Kidney epithelial cell (primary cell): ENCODE measurements at regions not wholly inside any gene's neighbourhood (a gene's known extent, or its start where the extent isn't known, plus 50 kb on each side); places are given as distances from the start of the nearest gene placed in this dataset.
"Not testable (repeated sequence)": the region's sequence is repeated elsewhere in the genome, so short reads cannot be mapped to it uniquely, and the experiment has no call there.

ENCODE experiments used
- DNase-seq: peaks from one replicate; pipeline ENCODE4 v3.0.0-alpha.2; 2010; ENCODE audit warnings: low read depth
- H3K27me3 ChIP-seq: 2 replicates; pipeline ENCODE4 v1.6.0; 2011; ENCODE audit warnings: low read length; ENCODE audit not compliant: control insufficient read depth, insufficient read depth
- H3K36me3 ChIP-seq: 2 replicates; pipeline ENCODE4 v1.5.1; 2011; ENCODE audit warnings: low read length; ENCODE audit not compliant: control insufficient read depth, insufficient read depth
- H3K4me3 ChIP-seq: 2 replicates; pipeline ENCODE4 v1.5.1; 2011; ENCODE audit warnings: low read depth, mild to moderate bottlenecking, control low read depth, low read length
- TF ChIP-seq, protein P1 (sequence below): IDR thresholded peaks from 2 replicates; pipeline ENCODE4 v1.5.1; 2011; ENCODE audit warnings: mild to moderate bottlenecking, moderate library complexity, low read length, control low read depth, inconsistent platforms; ENCODE audit not compliant: insufficient read depth, poor library complexity, severe bottlenecking

DNA sequence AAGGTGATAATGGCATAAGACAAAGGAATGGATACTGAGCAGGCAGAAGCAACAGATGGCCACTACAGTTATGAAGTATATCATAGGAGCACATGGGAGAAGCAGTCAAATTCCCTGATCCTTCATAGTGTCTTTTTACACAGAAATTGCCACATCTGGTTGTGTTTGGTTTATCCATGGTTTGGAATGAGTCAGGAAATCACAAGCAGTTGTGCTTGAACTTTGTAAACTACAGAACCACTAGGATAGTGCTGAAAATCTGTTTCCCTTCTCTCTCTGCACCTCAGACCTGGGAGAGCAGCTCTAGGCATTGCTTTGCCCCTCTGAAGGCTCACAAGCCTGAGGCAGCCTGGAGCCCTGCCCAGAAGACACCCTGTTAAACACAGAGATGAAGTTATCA lies 134.0 kb downstream of the DMRT2 start:
- TF ChIP-seq, protein P1, sequence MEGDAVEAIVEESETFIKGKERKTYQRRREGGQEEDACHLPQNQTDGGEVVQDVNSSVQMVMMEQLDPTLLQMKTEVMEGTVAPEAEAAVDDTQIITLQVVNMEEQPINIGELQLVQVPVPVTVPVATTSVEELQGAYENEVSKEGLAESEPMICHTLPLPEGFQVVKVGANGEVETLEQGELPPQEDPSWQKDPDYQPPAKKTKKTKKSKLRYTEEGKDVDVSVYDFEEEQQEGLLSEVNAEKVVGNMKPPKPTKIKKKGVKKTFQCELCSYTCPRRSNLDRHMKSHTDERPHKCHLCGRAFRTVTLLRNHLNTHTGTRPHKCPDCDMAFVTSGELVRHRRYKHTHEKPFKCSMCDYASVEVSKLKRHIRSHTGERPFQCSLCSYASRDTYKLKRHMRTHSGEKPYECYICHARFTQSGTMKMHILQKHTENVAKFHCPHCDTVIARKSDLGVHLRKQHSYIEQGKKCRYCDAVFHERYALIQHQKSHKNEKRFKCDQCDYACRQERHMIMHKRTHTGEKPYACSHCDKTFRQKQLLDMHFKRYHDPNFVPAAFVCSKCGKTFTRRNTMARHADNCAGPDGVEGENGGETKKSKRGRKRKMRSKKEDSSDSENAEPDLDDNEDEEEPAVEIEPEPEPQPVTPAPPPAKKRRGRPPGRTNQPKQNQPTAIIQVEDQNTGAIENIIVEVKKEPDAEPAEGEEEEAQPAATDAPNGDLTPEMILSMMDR = no peak
- H3K27me3 ChIP-seq = no peaks in the 10 kb centered on the region
- H3K4me3 ChIP-seq = no peak overlapping the region
- DNase-seq = no peak
- no peaks in the 10 kb centered on the region for H3K36me3 ChIP-seq

DNA sequence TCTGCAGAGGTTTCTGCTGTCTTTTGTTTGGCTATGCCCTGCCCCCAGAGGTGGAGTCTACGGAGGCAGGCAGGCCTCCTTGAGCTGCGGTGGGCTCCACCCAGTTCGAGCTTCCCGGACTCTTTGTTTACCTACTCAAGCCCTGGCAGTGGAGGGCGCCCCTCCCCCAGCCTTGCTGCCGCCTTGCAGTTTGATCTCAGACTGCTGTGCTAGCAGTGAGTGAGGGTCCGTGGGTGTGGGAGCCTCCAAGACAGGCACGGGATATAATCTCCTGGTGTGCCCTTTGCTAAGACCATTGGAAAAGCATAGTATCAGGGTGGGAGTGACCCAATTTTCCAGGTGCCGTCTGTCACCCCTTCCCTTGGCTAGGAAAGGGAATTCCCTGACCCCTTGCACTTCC lies 137.0 kb downstream of the DMRT2 start:
- H3K4me3 ChIP-seq, H3K36me3 ChIP-seq, DNase-seq, H3K27me3 ChIP-seq: not testable (repeated sequence)

DNA sequence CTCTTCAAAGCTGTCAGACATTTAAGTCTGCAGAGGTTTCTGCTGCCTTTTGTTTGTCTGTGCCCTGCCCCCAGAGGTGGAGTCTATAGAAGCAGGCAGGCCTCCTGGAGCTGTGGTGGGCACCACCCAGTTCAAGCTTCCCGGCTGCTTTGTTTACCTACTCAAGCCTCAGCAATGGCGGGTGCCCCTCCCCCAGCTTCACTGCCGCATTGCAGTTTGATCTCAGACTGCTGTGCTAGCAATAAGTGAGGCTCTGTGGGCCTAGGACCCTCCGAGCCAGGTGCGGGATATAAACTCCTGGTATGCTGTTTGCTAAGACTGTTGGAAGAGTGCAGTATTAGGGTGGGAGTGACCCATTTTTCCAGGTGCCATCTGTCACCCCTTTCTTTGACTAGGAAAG lies 145.5 kb downstream of the DMRT2 start:
- DNase-seq, H3K27me3 ChIP-seq, H3K36me3 ChIP-seq, H3K4me3 ChIP-seq: not testable (repeated sequence)

DNA sequence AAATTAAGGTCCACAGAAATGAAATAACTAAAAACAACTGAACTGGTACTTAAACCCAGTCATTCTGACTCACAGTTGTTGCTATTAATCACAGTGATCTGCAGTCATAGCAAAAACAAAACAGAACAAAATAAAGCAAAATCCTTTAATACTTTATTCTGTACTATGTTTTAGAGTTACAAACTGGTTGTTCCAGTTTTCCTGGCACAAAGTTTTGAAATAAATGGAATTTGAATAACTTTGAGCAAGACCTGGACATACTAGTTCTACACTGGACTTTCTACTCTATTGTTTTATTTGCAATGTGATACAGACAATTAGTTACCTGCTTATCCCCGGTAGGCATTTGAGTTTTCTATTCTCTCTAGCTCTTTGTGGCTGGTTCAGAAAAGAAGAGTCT lies 147.9 kb downstream of the DMRT2 start:
- peak; percentile 77 for DNase-seq
- H3K4me3 ChIP-seq = no peak overlapping the region
- TF ChIP-seq, protein P1 = no peak
- no peaks in the 10 kb centered on the region for H3K27me3 ChIP-seq
- H3K36me3 ChIP-seq = no peaks in the 10 kb centered on the region

DNA sequence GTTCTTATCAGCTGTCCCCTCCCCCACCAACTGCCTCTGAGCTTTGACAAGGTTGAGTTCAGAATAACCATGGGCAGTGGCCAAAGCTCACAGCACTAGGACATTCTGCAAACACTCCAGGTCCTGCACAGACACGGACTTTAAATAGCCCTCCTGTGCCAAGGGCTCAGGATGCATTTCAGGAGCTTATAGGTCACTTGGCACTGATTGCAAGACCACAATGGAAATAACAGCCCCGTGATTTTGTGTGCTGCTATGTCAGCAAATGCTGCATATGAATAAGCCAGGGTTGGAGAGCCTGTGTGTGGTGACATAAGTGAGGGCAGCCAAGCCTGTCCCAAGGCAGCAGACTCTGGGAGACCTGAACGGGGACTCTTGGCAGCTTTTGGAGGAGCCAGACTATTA lies 150.7 kb downstream of the DMRT2 start:
- DNase-seq = peak; percentile 70
- Histone ChIP-seq H3K27me3 (no peaks in the 10 kb centered on the region), H3K36me3 (no peaks in the 10 kb centered on the region), H3K4me3 (no peak overlapping the region)
- TF ChIP-seq, protein P1 = no peak

DNA sequence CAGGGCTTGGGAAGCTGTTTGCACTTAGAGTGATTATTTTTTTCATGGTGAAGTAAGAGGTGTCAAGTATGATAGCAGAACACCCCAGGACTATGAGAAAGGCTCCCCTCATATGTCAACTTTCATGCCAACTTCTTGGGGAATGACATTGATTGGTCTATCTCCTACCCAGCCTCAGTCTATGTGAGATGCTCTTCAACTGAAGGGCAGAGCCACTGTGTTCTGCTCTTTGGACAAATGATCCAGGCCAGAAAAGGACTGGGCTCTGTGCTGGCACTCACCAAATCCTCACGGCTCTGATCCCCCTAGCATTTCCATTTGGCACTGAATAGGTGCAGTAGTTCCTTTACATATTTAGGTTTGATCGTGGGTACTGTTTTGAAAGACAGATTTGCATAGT lies 151.1 kb downstream of the DMRT2 start:
- Histone ChIP-seq H3K4me3 (no peak overlapping the region), H3K36me3 (no peaks in the 10 kb centered on the region), H3K27me3 (no peaks in the 10 kb centered on the region)
- TF ChIP-seq, protein P1 = no peak
- no peak for DNase-seq

DNA sequence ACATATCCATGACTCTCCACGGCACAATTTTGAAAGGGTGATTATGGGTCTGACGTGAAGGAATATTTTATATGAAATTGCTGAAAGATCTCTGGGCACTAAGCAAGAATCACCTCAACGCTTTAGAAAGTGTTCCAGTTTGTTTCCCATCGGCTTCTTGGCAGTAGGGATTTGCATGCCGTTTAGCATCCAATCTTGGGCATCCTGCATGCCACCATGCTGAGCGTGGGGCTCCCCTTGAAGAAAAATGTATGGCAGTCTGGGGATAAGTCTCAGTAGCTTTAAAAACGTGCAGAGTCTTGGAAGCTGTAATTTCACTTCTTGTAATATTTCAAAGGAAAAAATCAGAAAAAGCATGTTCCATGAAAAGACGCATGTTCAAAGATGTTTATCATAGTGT lies 151.7 kb downstream of the DMRT2 start:
- TF ChIP-seq, protein P1 = no peak

More for the DNA sequence above, 151.7 kb downstream of the DMRT2 start:
- DNase-seq = no peak
- no peak overlapping the region for H3K4me3 ChIP-seq
- no peaks in the 10 kb centered on the region for H3K27me3 ChIP-seq
- no peaks in the 10 kb centered on the region for H3K36me3 ChIP-seq
